Stomach (tissue), 8 donors: ENCODE measurements at regions not wholly inside any gene's neighbourhood (a gene's known extent, or its start where the extent isn't known, plus 50 kb on each side); places are given as distances from the start of the nearest gene placed in this dataset.

Source experiments
- DNase-seq, 2 donors: peaks; one replicate each; pipeline versions ENCODE4 v3.0.0 to v3.0.0-alpha.2; 2013 to 2019
- H3K27ac ChIP-seq, 5 donors: fragments of 200-600 bp in 4 of 5; sonication (generic) in 4 of 5; one replicate each; pipeline ENCODE4 v1.5.1; 2013 to 2019; ENCODE audit warnings: mild to moderate bottlenecking in 1 of 5, moderate library complexity in 1 of 5
- H3K27me3 ChIP-seq, 3 donors: fragments of 200-600 bp; sonication (generic); one replicate each; pipeline ENCODE4 v1.5.1; 2017 to 2019; ENCODE audit warnings: mixed run types in 1 of 3
- H3K36me3 ChIP-seq, 4 donors: fragments of 200-600 bp; sonication (generic); 1 replicate in 3 of 4; 2 replicates in 1 of 4; pipeline ENCODE4 v1.5.1; 2016 to 2019
- H3K4me1 ChIP-seq, 4 donors: fragments of 200-600 bp; sonication (generic); one replicate each; pipeline ENCODE4 v1.5.1; 2016 to 2019
- H3K4me3 ChIP-seq, 4 donors: fragments of 200-600 bp; sonication (generic) in 3 of 4; one replicate each; pipeline ENCODE4 v1.5.1; 2016 to 2019; ENCODE audit warnings: mild to moderate bottlenecking in 1 of 4
- H3K9me3 ChIP-seq, 4 donors: fragments of 200-600 bp; sonication (generic); one replicate each; pipeline ENCODE4 v1.5.1; 2016 to 2019
- EP300 ChIP-seq: sonication (generic); formaldehyde crosslinking; IDR thresholded peaks from one replicate; pipeline ENCODE4 v1.6.1; 2017; ENCODE audit warnings: antibody characterized with exemption
- POLR2A ChIP-seq, 4 donors: fragments of 450-650 bp; IDR thresholded peaks; one replicate each; pipeline ENCODE4 v1.6.1; 2016; ENCODE audit warnings: antibody characterized with exemption in 4 of 4, control low read depth in 2 of 4, mild to moderate bottlenecking in 1 of 4, moderate library complexity in 1 of 4
- POLR2AphosphoS5 ChIP-seq, 3 donors: sonication (generic); formaldehyde crosslinking; IDR thresholded peaks; one replicate each; pipeline ENCODE4 v1.6.1; 2016; ENCODE audit warnings: antibody characterized with exemption in 3 of 3
- WGBS, 5 donors: extraction: QIAGEN DNeasy Blood & Tissue Kit in 3 of 5; methylation state at CpG; one replicate each; pipeline versions ENCODE4 v1.1.5 to v1.1.7; 2013 to 2018; 5-methylcytosine and 5-hydroxymethylcytosine counted together
- intact Hi-C: fragments of 100-400 bp; cut with DNase I; formaldehyde crosslinking; loops from one replicate; pipeline ENCODE4 v1.15.1; 2023; ENCODE audit warnings: low total_unique reads
- TF ChIP-seq, protein P1 (sequence below), 7 experiments: fragments of 450-650 bp in 4 of 7; fragments of 200-600 bp in 3 of 7; sonication (generic) in 3 of 7; IDR thresholded peaks; one replicate each; pipeline ENCODE4 v1.5.1; 2016 to 2019; ENCODE audit warnings: antibody characterized with exemption in 7 of 7, control low read depth in 2 of 7, mild to moderate bottlenecking in 1 of 7
- donor health status: healthy with polysubstance abuse.
- donor health status: Bipolar disorder and iron deficiency.
- donor health status: healthy.

DNA sequence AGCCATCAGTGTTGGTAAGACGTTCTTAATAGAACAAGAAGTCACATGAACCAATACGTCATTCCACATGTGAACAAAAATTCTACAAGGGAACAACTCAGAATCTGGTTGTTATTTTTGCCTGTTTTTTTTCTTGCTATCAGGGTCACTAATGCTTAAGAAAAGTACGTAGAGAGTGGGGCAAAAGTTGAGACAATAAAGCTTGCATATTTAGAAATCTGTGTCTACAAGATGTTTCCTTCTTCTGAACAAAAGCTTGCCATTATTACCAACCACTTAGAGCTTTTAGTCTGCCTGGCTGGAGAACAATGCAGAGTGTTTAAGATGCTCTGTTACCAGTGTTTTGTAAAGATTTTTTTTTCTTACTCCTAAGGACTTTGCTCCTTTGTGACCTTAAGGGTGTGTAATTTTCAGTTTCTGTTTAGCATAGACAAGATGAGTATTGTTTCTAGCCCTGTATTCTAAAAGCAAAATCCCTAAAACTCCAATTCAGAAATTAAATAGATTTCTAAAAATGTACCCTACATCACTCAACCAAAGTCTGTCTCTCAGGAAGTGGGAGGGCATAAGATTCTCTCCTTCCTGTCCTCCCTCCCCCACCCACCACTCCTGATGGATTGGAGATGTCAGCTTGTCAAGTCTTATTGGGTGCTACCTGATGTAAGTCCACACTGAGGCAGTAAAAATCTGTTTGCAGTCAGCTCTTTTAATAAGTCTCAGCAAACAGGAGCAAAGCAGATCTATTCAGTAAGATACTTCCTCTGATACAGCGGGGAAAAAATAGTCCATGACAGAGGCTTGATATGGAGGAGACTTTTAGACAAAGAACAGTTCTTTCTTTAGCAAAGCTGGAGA lies 267.6 kb downstream of the GRIN2B start:
- intact Hi-C loops, result no loop called here
- Histone ChIP-seq H3K4me3 (no peak overlapping the region), H3K4me1 (peaks cover 0 to 13% (median 0%) of the 10 kb centered on the region in 4 donors), H3K27ac (no peak overlapping the region), H3K9me3 (no peaks in the 10 kb centered on the region), H3K27me3 (no peaks in the 10 kb centered on the region), H3K36me3 (no peaks in the 10 kb centered on the region)
- TF ChIP-seq POLR2A (IDR thresholded peaks at IDR 0.05) (no peak), EP300 (no peak)
- DNase-seq, result no peak
- 44 to 66% (median 55%) methylated on average over 4 of the region's 4 CpGs for WGBS, 5 donors

DNA sequence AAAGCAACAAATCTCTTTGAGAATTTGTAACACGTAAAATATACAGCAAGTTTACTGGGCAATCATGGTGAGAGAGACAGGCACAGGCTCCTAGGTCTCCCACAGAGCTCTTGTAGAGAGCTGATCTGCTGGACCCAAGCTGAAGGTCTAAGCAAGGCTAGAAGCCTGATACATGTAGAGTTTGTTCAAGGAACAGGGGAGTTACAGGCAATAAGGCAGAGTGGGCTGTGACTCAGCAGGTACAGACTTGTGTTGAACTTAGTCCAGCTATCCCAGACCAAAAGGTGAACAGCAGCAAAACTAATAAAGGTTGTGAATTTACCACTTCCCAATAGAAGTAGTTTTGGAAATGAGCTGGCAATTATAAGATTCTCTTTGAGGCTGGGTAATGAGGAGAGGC lies 273.6 kb downstream of the GRIN2B start:
- TF ChIP-seq, protein P1, sequence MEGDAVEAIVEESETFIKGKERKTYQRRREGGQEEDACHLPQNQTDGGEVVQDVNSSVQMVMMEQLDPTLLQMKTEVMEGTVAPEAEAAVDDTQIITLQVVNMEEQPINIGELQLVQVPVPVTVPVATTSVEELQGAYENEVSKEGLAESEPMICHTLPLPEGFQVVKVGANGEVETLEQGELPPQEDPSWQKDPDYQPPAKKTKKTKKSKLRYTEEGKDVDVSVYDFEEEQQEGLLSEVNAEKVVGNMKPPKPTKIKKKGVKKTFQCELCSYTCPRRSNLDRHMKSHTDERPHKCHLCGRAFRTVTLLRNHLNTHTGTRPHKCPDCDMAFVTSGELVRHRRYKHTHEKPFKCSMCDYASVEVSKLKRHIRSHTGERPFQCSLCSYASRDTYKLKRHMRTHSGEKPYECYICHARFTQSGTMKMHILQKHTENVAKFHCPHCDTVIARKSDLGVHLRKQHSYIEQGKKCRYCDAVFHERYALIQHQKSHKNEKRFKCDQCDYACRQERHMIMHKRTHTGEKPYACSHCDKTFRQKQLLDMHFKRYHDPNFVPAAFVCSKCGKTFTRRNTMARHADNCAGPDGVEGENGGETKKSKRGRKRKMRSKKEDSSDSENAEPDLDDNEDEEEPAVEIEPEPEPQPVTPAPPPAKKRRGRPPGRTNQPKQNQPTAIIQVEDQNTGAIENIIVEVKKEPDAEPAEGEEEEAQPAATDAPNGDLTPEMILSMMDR (IDR thresholded peaks at IDR 0.05), result no peak
- TF ChIP-seq POLR2A (IDR thresholded peaks at IDR 0.05), result no peak
- no peak for TF ChIP-seq EP300
- no peak for TF ChIP-seq POLR2AphosphoS5 (IDR thresholded peaks at IDR 0.05)
- intact Hi-C loops, result no loop called here

GRCh38 chr12:13702381-13702780 lies 279.0 kb downstream of the GRIN2B start:
- Histone ChIP-seq H3K27me3 (no peaks in the 10 kb centered on the region), H3K9me3 (no peaks in the 10 kb centered on the region), H3K4me3 (no peak overlapping the region), H3K36me3 (no peaks in the 10 kb centered on the region), H3K27ac (no peak overlapping the region), H3K4me1 (no peaks in the 10 kb centered on the region)
- 26 to 61% (median 46%) methylated on average over 5 of the region's 5 CpGs for WGBS, 5 donors
- intact Hi-C loops, result no loop called here
- TF ChIP-seq EP300 (no peak), POLR2A (IDR thresholded peaks at IDR 0.05) (no peak), POLR2AphosphoS5 (IDR thresholded peaks at IDR 0.05) (no peak)
- TF ChIP-seq, protein P1 (IDR thresholded peaks at IDR 0.05), result no peak
- no peak for DNase-seq

More for the DNA sequence above, 273.6 kb downstream of the GRIN2B start:
- no peaks in the 10 kb centered on the region for H3K36me3 ChIP-seq
- no peaks in the 10 kb centered on the region for H3K9me3 ChIP-seq
- H3K4me3 ChIP-seq, result no peak overlapping the region
- 89 to 100% (median 93%) methylated on average over 1 of the region's 1 CpG for WGBS, 5 donors
- no peak overlapping the region for H3K27ac ChIP-seq
- no peak for DNase-seq
- no peaks in the 10 kb centered on the region for H3K4me1 ChIP-seq
- no peaks in the 10 kb centered on the region for H3K27me3 ChIP-seq

DNA sequence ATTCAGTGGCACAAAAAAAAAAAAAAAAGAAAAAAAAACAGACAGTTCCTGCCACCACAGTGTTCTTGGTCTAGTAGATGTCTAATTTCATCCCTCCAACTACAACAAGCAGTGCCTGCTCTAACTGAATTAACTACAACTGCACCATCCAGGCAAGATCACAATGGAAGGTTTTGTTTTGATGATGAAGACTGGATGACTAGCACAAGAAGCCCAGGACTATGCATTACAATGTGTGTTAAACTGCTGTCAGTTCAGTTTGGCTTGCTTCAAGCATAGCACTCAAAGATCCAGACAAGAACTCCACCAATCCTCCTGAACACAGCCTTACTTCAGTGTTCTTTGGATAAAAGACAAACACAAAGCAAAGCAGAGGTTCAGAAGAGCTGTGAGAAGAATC lies 279.9 kb downstream of the GRIN2B start:
- no peaks in the 10 kb centered on the region for H3K9me3 ChIP-seq
- H3K27me3 ChIP-seq, result no peaks in the 10 kb centered on the region
- H3K4me3 ChIP-seq, result no peak overlapping the region
- no peak for DNase-seq
- no peaks in the 10 kb centered on the region for H3K36me3 ChIP-seq
- no peaks in the 10 kb centered on the region for H3K4me1 ChIP-seq
- TF ChIP-seq, protein P1 (IDR thresholded peaks at IDR 0.05), result no peak
- TF ChIP-seq EP300 (no peak), POLR2AphosphoS5 (IDR thresholded peaks at IDR 0.05) (no peak), POLR2A (IDR thresholded peaks at IDR 0.05) (no peak)
- H3K27ac ChIP-seq, result no peak overlapping the region
- intact Hi-C loops, result no loop called here

- 86 to 95% (median 90%) methylated on average over 11 of the region's 11 CpGs for WGBS, 5 donors
- intact Hi-C loops, result no loop called here
- TF ChIP-seq POLR2A (IDR thresholded peaks at IDR 0.05), result no peak
- no peak for TF ChIP-seq POLR2AphosphoS5 (IDR thresholded peaks at IDR 0.05)
- TF ChIP-seq, protein P1 (IDR thresholded peaks at IDR 0.05), result no peak
- TF ChIP-seq EP300, result no peak
- Histone ChIP-seq H3K27ac (no peak overlapping the region), H3K9me3 (no peaks in the 10 kb centered on the region), H3K4me3 (no peak overlapping the region), H3K4me1 (no peaks in the 10 kb centered on the region), H3K36me3 (no peaks in the 10 kb centered on the region), H3K27me3 (no peaks in the 10 kb centered on the region)
- DNase-seq, result no peak
These were observed 283.4 kb downstream of the GRIN2B start for GRCh38 chr12:13697973-13698372.
